ENCODE measurements at regions not wholly inside any gene's neighbourhood (a gene's known extent, or its start where the extent isn't known, plus 50 kb on each side); places are given as distances from the start of the nearest gene placed in this dataset.

GRCh38 chr2:146131785-146132184, 1611.9 kb upstream of the ZEB2 start:
- intact Hi-C loops (cut with DNase I), result no loop called here
- DNase-seq, result no peak

GRCh38 chr2:146131048-146131447, 1611.1 kb upstream of the ZEB2 start:
- intact Hi-C loops (cut with DNase I), result no loop called here
- no peak for DNase-seq

GRCh38 chr2:146130290-146130689, 1610.4 kb upstream of the ZEB2 start:
- DNase-seq, result no peak
- intact Hi-C loops (cut with DNase I), result no loop called here

- intact Hi-C loops (cut with DNase I), result no loop called here
- DNase-seq, result no peak
These were observed 1609.3 kb upstream of the ZEB2 start for GRCh38 chr2:146129231-146129630.

- intact Hi-C loops (cut with DNase I), result no loop called here
- DNase-seq, result no peak
These were observed 1608.3 kb upstream of the ZEB2 start for GRCh38 chr2:146128216-146128615.

- no peak for DNase-seq
- intact Hi-C loops (cut with DNase I), result no loop called here
These were observed 1605.6 kb upstream of the ZEB2 start for GRCh38 chr2:146125551-146125950.

GRCh38 chr2:146124741-146125140, 1604.8 kb upstream of the ZEB2 start:
- no peak for DNase-seq

GRCh38 chr2:146123714-146124113, 1603.8 kb upstream of the ZEB2 start:
- intact Hi-C loops (cut with DNase I), result no loop called here
- DNase-seq, result no peak

More at GRCh38 chr2:146124741-146125140, 1604.8 kb upstream of the ZEB2 start:
- intact Hi-C loops (cut with DNase I), result no loop called here

GRCh38 chr2:146123256-146123655, 1603.3 kb upstream of the ZEB2 start:
- intact Hi-C loops (cut with DNase I), result no loop called here
- no peak for DNase-seq

GRCh38 chr2:146119586-146119985, 1599.7 kb upstream of the ZEB2 start:
- no peak for DNase-seq
- intact Hi-C loops (cut with DNase I), result no loop called here

- intact Hi-C loops (cut with DNase I), result no loop called here
- DNase-seq, result no peak
These were observed 1589.1 kb upstream of the ZEB2 start for GRCh38 chr2:146108993-146109392.

GRCh38 chr2:146094185-146094584, 1574.3 kb upstream of the ZEB2 start:
- DNase-seq, result no peak
- intact Hi-C loops (cut with DNase I), result no loop called here

- intact Hi-C loops (cut with DNase I), result no loop called here
- no peak for DNase-seq
These were observed 1561.5 kb upstream of the ZEB2 start for GRCh38 chr2:146081459-146081858.

GRCh38 chr2:146080925-146081324, 1561.0 kb upstream of the ZEB2 start:
- intact Hi-C loops (cut with DNase I), result no loop called here
- no peak for DNase-seq

GRCh38 chr2:146079216-146079615, 1559.3 kb upstream of the ZEB2 start:
- no peak for DNase-seq
- intact Hi-C loops (cut with DNase I), result no loop called here

- no peak for DNase-seq
- intact Hi-C loops (cut with DNase I), result no loop called here
These were observed 1557.2 kb upstream of the ZEB2 start for GRCh38 chr2:146077156-146077555.

- intact Hi-C loops (cut with DNase I), result no loop called here
- DNase-seq, result no peak
These were observed 1548.1 kb upstream of the ZEB2 start for GRCh38 chr2:146068051-146068450.

- no peak for DNase-seq
- intact Hi-C loops (cut with DNase I), result no loop called here
These were observed 1528.2 kb upstream of the ZEB2 start for GRCh38 chr2:146048141-146048540.

GRCh38 chr2:146041274-146041910, 1521.5 kb upstream of the ZEB2 start:
- DNase-seq, result no peak
- intact Hi-C loops (cut with DNase I), result no loop called here

- intact Hi-C loops (cut with DNase I), result no loop called here
- no peak for DNase-seq
These were observed 1520.1 kb upstream of the ZEB2 start for GRCh38 chr2:146040051-146040450.

- intact Hi-C loops (cut with DNase I), result no loop called here
These were observed 1518.1 kb upstream of the ZEB2 start for GRCh38 chr2:146038014-146038413.

More at GRCh38 chr2:146038014-146038413, 1518.1 kb upstream of the ZEB2 start:
- no peak for DNase-seq

Data from head of caudate nucleus (tissue), 42 donors.